SIG-M5 (cell line): ENCODE measurements at regions not wholly inside any gene's neighbourhood (a gene's known extent, or its start where the extent isn't known, plus 50 kb on each side); places are given as distances from the start of the nearest gene placed in this dataset.
"Not testable (repeated sequence)": the region's sequence is repeated elsewhere in the genome, so short reads cannot be mapped to it uniquely, and the experiment has no call there.

Experiments used
- DNase-seq: peaks from one replicate; lab custom pipeline; 2025; lab: John Stamatoyannopoulos, UW

DNA sequence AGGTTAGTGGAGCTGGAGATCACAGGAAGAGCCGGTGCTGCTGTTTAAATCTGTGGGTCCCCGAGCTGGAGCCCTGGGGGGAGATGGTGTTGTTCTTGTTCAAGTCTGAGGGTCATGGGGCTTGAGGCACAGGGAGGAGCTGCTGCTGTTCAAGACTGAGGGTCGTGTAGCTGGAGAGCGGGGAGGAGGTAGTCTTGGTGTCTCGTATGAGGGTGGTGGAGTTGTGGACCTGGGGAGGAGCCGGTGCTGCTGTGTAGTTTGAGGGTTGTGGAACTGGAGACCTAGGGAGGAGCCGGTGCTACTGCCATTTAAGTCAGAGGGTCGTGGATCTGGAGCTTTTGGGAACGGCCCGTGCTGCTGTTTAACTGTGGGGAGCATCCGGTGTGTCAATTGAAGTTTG is 112.2 kb upstream of the SULF2 start:
- no peak for DNase-seq

DNA sequence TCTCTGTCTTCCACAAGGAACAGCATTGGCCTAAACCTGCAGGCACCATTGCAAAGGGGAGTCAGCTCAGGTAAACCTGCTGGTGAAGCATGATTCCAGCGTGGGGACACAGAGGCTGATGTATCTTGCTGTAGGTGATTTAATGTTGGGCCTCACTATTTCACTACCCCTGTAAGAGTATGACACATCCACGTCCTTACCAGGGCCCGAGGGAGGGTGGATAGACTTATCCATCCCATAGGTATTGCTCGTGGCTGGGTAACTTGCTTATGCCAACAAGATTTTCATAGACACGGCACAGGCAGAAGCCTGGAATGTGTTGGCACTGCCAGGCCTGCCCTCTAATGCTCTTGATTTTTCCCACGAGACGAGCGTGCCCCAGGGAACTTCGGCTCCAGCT is 107.4 kb upstream of the SULF2 start:
- DNase-seq, result not testable (repeated sequence)

DNA sequence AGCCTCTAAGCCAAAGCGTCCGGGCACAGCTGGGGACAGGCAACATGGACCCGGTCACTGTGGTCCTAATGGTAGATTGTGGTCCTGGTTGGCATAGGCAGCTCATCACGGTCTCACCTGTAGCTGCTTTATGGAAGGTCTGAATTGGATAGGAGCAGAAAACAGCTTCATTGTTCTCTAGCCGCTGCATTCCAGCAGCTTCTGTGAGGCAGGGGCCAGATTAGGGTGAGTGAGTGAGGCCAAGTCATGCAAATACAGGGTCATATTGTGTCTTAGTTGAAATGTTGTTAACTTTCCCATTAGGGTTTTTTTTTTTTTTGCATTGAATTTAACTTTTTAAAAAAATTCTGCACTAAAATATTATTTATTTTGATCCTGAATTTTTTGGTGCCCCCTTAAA is 105.4 kb upstream of the SULF2 start:
- DNase-seq, result not testable (repeated sequence)

DNA sequence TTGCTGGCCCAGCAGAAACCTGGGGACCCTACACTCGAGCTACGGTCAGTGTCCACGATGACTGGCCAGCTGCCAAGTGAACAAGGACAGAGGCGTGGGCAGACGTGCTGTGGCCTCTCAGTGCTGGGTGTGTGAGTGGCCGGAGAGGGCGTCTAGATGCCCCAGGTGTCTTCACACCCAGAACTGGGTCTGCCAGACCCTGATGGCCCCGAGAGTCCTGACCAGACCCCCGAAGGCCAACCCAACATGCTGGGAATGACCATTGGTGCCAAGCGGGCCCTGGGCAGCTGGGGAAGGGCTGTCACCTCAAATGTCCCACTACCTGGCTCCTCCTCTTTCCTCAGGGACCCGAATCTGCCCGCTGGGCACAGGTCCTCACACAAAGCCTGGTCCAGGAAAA is 104.5 kb upstream of the SULF2 start:
- not testable (repeated sequence) for DNase-seq

DNA sequence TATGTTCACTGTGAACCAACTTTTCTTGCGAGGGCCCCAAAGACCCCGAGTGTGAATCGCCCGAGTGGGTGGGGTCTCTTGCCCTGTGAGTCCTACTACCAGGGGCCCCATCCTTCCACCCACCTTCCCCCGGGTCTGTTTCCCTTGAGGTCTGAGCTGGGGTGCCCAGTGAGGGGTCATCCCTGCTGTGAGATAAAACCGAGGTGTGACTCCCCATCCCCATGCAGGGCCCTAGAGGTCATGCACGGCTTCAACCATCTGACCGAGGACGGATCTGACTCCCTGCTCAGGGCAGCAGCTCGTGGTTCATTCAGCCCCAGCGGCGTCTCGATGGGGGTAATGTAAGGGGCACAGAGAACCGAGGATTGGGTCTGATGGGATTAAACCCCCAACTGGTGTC is 103.1 kb upstream of the SULF2 start:
- no peak for DNase-seq

DNA sequence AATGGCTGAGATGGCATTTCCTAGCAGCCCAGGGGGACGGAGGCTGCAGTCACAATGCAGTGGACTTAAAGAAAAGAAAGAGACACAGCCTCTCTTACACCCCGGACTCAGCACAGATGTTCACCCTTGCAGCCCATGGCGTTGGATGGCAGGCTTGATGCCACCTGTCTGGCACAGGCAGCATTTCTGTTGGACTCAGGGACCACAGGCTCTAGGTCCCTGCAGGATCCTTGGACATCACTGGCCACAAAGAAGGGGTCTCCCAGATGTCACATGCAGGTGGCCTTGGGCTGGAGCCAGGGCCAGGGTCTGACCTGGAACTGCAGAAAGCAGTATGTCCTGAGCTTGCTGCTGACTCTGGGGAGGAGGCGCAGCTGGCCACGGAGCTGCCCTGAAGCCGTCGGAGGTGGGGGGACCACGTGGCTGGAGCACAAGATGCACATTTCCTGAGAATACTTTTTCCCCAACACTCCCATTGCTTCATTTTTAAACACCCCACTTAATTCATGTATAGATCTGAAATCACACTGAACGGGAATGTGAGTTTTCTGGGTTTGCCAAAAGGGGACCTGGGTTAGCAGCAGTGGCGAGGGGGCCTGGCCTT is 102.3 kb upstream of the SULF2 start:
- DNase-seq, result no peak

DNA sequence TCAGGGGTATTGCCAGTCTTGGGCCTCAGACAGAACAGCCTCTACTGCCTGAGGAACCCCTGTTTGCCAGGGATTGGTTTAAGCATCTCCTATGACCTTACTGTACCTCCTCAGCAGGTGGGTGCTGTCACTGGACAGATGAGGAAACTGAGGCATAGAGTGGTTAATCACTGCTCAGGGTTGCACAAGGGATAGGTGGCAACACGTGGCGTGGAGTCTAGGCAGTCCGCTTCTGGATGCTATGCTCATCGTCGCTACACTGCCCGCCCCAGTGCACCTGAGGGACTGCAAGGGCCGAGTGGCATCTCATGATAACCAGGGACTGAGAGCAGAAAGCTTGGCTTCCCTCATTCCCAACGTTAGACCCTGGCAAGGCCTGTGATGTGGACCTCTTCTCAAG is 101.8 kb upstream of the SULF2 start:
- no peak for DNase-seq

DNA sequence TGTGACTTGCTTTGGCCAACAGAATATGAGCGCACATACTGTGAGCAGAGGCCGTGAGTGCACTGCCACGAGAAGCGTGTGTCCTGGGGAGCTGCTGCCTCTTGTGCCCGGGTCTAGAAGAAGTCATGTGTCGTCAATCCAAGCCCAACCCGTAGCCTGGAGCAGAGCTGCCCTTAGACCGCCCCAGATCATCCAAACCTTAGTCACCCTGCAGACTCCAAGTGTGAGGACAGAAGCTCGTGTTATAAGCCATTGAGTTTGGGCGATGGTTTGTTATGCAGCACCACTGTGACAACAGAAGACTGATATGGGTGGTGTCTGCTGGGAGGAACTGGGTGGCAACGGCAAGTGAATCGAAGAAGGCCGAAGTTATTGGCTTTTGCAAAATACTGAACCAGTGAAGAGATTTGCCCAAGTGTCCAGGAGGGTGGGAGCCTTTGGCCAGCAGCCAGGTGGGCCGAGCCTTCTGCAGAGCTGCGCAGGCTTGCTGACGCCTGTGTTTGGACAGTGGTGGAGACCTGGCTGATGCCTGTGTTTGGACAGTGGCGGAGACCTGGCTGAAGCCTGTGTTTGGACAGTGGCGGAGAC is 101.3 kb upstream of the SULF2 start:
- DNase-seq, result no peak

DNA sequence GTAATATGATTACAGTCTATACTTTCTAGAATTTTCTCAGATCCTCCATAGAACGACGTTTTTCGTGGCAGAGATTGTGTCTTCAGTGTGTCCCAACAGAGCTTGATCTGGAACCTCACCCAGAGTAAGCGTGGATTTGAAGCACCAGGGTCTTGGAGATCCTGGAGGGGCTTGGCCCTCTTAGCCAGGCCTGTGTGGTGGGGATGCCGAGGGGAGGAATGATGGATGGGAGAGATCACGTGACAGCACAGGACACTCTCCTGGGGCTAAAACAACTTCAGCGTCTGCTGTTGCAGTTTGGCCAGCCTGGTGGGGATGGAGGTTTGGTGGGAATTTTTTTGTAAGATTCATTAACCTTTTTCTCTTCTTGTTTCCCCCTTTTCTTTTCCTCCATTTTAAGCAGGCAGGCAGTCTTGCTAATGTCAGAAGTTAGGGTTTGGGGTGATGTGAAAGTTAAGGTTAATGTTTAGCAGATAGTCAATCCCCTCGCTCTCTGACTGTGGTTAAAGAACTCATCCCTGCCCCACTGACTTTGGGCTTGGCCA is 100.7 kb upstream of the SULF2 start:
- DNase-seq, result no peak

DNA sequence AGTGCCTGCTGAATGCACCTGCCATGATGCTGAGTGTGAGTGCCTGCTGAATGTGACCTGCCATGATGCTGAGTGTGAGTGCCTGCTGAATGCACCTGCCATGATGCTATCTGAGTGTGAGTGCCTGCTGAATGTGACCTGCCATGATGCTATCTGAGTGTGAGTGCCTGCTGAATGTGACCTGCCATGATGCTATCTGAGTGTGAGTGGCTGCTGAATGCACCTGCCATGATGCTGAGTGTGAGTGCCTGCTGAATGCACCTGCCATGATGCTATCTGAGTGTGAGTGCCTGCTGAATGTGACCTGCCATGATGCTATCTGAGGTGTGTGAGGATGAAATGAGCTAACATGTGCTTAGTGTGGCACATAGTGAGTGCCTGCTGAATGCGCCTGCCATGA is 98.7 kb upstream of the SULF2 start:
- DNase-seq, result not testable (repeated sequence)

DNA sequence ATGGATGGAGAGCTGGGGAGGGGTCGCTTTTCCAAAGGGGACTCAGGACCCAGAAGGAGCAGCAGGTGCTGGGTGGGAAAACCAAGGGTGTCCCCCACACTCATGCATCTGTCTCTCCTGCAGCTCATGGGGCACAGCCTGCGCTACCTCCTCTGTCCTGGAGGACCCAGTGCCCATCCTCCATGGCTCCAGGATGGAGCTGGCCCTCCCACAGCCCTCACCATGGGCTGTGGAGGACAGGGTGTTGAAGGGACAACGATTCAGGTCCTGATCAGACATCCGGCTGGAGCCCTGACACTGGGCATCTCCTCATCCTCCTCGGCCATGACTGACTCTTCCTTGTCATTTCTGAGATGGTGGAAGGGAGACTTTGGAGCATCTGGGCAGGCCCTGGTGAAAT is 97.9 kb upstream of the SULF2 start:
- no peak for DNase-seq

DNA sequence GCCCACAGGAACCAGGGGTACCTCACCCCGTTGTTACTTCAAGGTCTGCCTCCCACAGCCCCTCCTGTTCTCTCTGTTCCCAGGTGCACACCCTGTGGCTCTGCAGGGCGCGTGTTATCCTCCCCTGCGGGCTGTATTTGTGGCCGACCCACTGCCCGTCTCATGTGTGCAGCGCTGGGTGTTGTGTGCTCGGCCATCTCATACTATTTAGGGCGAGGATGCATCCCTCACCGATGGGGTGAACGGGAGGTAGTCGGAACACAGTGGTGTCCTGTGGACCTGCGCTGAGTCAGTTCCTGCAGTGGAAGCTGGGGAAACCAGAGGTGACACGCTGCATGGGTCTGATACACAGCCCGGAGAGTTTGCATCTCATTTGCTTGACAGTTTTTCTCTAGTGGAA is 94.5 kb upstream of the SULF2 start:
- no peak for DNase-seq

DNA sequence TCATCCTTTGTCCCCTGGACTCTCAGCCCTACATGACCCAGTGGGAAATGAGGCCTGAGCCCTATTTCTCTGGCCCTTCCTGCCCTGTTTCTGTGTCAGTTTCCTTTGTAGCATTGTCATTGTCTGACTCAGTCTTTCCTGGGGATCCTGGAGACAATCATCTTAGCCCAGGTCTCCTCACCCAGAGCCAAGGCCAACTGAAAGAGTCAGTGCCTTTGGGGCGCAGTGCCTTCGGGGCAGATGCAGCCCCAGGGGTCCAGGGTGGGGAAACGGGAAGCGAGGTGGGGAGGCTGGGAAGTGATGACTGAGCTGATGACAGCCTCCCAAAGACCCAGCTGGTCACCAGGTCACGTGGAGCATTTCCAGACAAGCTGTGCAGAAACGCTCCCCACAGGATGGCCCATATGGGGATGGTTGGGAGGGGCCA is 93.3 kb upstream of the SULF2 start:
- DNase-seq, result no peak

DNA sequence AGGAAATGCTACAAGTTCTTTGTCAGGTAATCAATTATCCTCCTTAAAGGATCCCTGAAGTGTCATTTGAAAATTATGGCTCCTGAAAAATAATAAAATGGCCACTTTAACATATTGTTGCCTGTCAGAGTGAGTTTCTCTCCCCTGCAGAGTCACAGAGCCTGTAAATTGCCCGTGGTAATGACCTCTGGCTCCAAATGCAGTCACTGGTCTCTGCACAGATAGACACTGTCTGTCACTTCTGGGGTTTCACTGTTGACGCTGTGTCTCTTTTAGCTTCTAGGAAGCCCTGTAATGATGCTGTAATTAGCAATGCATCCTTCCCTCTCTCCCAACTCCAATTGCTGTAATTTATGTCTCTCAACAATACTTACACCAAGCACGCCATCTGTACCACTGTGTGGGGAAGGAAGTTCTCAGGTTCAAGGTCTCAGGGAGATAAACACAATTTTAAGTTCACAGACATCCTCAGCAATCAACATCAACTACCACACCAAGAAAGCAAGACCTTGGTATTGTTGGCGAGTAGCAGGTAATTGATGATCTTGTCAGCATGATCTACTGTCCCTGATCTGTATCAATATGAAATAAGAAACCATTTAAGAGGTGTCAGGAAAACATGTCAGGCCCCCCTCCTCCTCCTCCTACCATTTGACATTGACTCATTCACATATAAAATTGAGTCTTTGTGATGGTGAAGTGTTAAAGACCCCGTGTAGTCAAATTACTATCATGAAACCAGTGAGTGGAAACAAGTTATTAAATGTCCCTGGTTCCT is 91.2 kb upstream of the SULF2 start:
- no peak for DNase-seq

DNA sequence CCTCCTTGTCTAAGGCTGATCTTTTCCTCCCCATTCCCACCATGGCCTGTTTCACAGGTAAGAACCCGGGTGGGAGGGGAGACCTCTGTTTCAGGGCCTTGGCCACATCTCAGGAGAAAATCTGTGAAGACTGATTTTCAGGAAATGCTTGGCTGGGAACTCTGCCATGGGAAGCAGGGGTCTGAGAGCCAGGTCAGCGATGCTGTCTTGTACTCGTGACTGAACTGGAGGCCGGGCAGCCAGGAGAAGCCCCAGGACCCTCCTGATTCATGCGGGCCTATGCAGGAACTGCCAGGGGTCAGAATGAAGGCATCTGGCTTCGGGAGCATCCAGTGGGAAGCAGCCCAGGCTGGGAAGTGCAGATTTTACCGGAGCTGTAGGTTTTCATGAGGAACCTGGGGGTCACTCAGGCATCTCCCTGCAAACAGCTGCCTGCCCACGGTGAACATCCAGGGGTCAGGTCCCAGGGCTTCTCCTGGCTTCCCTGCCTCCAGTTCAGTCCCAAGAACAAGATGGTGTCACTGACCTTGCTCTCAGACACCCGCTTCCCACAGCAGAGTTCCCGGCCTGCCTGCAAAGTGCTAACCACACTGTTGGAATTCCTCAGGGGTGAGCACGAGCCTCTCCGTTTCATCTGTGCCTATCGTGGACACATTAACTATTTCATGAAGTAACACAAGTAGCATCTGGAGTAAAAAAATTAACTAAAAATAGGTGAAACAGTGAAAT is 90.2 kb upstream of the SULF2 start:
- no peak for DNase-seq

DNA sequence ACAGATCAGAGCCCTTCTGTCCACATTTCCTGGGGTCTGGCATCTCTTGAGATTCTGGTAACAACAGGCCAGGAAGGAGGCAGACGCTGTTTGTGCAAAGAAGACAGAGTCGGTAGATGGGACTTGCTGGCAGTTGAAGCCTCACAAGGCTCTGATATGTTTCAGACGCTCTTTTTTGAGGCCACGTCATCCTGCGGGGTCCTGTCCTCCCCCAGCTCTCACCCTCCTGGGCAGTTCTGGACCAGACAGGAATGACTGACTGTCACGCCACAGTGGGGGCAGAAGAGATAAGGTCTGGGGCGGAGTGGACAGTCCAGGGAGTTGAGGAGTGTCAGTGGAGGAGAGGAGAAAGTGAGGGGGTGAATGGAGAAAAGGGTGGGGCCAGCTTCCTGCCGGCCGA is 87.1 kb upstream of the SULF2 start:
- no peak for DNase-seq

DNA sequence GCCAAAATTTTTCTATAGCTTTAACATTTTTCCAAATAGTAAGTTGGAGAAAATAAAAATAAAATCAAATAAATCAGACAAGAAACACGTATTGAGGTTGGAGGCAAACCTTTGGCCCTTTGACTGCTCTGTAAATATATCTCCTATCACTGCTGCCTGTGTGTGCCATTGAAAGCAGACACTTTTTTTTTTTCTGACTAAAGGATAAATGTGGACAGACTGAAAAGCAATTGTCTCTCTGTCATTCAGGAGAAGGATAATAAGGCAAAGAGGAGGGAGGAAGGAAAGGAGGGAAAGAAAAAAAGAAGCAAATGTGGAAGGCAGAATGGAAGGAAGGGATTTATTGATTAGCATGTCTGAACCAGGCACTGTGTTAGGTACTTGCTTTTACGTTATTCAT is 85.2 kb upstream of the SULF2 start:
- DNase-seq, result no peak

DNA sequence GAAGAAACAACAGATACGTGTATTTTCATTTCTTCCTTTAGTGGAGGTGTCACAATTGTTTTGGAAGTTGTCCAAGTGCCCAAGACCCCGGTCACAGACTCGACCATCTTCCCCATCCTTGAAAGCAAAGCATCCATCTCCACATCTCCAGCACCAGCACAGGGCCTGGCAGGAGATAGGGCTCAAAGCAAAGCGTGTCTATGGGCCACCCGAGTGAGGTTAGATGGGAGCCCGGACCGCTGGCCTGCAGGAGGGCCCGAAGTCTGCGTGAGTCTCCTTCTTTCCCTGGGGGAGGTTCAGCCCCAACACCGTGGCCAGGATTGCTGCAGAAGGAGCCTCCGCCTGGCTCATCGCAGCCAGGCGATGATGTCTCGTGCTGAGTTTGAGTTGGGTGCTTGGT is 83.5 kb upstream of the SULF2 start:
- DNase-seq, result no peak

DNA sequence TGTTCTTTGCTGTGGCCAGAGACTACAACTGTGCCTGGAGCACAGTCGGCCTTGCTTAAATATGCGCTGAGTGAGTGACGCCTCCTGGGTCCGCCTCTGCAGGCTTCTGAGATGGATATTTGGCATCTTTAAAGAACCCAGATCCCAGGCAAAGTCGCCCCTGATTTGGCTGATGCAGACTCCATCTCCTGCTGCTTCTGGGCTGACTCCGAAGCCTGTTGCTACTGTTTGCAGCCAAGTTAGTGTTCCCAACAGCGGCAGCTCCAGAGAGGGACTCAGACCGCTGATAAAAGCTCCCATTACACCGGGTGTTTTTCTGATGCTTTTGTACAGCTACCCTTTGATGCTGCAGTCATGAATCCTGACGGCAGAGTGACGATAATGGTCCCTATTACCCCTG is 83.0 kb upstream of the SULF2 start:
- no peak for DNase-seq

DNA sequence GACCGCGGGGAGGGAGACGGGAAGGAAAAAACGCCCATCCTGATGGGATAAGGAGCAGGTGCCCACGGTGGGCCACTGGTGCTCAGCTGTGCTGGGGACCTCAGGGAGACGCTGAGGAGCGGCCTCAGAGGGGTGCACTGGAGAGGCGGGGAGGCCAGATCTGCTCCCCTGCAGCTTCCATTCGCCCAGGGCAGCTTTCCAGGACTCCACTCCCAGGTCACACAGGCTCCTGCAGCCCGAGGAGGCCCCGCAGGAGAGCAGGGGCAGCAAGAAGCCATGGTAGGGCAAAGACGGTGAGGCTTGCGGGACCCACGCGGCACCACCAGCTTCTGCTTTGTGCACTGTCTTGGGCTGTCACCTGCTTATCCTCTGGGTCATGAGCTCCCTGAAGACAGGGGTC is 82.5 kb upstream of the SULF2 start:
- DNase-seq, result no peak

DNA sequence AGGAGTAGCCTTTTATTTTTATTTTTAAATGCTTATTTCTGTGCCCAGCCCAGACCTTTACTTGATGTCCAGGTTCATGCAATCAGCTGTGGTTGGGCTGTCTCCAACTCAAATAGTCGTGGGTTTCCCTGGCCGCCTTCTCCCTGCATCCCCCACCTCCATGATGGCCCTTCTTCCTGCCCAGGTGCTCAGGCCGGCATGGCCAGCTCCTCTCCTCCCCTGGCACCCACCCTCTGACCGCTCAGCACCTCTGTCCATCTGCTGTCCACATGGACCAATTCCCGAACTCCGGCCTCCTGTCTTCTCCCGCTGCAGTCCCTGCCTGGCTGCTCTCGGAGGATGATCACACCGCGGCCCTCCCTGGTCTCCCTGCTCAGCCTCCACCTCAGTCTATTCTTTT is 81.2 kb upstream of the SULF2 start:
- no peak for DNase-seq

DNA sequence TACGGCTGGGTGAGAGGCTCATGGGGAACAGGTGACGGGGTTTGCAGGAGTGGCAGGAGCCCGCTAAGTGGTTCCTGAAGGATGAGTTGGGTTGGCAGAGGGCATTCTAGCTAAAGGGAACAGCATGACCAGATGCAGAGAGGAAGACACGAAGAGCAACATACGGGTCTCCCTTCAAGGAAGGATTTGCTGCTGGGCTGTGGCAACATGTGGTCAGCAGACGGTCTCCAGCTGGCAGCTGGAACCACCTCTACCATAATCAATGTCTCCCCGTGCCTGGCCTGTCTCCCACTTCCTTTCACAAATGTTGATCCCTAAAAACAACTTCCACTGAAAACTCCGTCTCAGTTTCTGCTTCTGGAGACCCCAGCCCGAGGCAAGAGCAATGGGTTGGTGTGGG is 80.6 kb upstream of the SULF2 start:
- DNase-seq, result no peak

DNA sequence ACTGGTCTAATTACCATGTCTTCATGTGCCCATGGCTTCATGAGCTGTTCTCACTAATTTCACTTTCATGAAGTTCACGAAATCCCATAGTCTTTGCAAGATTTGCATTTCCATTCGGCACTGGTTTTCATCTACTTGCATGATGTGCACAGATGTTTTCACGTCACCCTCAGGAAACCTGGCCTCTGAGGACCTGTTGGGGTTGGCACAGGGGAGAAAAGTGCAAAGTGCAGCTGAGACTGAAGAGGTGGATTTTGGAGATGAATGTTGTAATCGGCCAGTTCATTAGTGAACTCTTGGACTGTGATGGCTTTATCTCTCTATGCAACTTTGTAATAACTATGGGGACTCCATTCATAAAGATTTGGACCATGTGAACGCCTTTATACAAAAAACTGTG is 80.2 kb upstream of the SULF2 start:
- no peak for DNase-seq
